ENCODE measurements at regions not wholly inside any gene's neighbourhood (a gene's known extent, or its start where the extent isn't known, plus 50 kb on each side); places are given as distances from the start of the nearest gene placed in this dataset.

DNA sequence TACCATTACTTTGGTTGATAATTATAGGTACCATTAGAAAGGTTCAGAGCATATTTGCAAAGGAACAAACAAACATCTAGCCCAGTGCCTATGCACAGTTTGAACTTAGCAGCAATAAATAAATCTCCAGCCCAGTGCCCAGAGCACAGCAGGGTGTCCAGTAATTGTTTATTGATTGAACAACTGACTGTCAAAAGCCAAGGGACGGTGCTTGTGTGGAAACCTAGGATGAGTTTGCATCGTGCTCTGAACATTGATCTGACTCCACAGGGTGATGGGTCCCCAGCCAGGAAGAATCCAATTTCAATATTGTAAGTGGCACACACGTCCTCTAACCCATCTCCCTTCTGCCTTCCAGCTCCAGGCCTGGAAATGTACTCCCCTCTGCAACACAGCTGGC is 625.5 kb upstream of the C16orf82 start:
- H3K36me3 ChIP-seq (ENCODE audit: control insufficient read depth, insufficient read depth, low read length): no peaks in the 10 kb centered on the region

DNA sequence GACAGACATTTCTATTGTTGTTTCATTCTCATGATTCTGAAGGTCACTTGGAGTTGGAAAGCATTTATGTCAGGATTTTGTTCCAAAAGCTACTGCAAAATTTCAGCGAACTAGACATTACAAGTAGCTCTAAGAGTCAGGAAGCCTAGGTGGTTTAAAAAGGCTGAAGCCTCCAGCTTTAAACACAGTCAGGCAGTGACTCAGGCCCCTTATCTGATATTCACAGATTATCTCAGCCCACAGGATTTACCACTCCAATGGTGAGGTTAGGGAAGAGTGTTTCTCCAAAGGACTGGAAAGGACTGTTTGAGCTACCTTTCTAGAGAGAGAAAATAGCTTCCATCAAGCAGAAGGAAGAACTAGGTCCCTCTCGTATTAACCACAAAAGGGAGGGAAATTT is 624.4 kb upstream of the C16orf82 start:
- Histone ChIP-seq H3K4me3 (ENCODE audit: low read depth, low read length) (no peak overlapping the region), H3K27me3 (ENCODE audit: control insufficient read depth, insufficient read depth, low read length) (no peaks in the 10 kb centered on the region)

More for the DNA sequence above, 625.5 kb upstream of the C16orf82 start:
- Histone ChIP-seq H3K4me3 (ENCODE audit: low read depth, low read length) (no peak overlapping the region), H3K27me3 (ENCODE audit: control insufficient read depth, insufficient read depth, low read length) (no peaks in the 10 kb centered on the region)
- no peak for DNase-seq (ENCODE audit: low read depth)
- TF ChIP-seq, protein P1, sequence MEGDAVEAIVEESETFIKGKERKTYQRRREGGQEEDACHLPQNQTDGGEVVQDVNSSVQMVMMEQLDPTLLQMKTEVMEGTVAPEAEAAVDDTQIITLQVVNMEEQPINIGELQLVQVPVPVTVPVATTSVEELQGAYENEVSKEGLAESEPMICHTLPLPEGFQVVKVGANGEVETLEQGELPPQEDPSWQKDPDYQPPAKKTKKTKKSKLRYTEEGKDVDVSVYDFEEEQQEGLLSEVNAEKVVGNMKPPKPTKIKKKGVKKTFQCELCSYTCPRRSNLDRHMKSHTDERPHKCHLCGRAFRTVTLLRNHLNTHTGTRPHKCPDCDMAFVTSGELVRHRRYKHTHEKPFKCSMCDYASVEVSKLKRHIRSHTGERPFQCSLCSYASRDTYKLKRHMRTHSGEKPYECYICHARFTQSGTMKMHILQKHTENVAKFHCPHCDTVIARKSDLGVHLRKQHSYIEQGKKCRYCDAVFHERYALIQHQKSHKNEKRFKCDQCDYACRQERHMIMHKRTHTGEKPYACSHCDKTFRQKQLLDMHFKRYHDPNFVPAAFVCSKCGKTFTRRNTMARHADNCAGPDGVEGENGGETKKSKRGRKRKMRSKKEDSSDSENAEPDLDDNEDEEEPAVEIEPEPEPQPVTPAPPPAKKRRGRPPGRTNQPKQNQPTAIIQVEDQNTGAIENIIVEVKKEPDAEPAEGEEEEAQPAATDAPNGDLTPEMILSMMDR (IDR thresholded peaks at IDR 0.05; ENCODE audit: insufficient read depth, low read length, poor library complexity, severe bottlenecking): no peak

DNA sequence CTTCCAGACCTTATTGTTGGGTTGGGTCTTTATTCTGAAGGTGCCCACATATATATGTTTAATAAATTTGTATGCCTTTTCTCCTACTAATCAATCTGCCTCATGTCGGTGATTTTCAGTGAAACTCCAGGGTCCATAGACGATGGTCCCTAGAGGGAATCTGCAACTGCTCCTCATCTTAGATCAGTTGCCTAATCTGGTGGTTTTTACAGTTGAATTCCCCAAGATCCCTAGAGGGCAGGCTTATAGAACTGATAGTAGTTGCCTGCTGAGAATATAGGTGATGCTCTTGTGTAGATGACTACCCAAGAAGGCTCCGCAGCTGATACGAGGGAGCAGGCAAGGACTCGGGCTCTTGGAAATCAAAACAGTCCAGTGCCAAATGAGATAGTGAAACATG is 619.2 kb upstream of the C16orf82 start:
- TF ChIP-seq, protein P1 (IDR thresholded peaks at IDR 0.05; ENCODE audit: insufficient read depth, low read length, poor library complexity, severe bottlenecking): no peak
- no peaks in the 10 kb centered on the region for H3K36me3 ChIP-seq (ENCODE audit: control insufficient read depth, insufficient read depth, low read length)
- DNase-seq (ENCODE audit: low read depth): no peak
- H3K4me3 ChIP-seq (ENCODE audit: low read depth, low read length): no peak overlapping the region
- H3K27me3 ChIP-seq (ENCODE audit: control insufficient read depth, insufficient read depth, low read length): no peaks in the 10 kb centered on the region

More for the DNA sequence above, 624.4 kb upstream of the C16orf82 start:
- H3K36me3 ChIP-seq (ENCODE audit: control insufficient read depth, insufficient read depth, low read length): no peaks in the 10 kb centered on the region
- DNase-seq (ENCODE audit: low read depth): no peak
- TF ChIP-seq, protein P1 (IDR thresholded peaks at IDR 0.05; ENCODE audit: insufficient read depth, low read length, poor library complexity, severe bottlenecking): no peak

DNA sequence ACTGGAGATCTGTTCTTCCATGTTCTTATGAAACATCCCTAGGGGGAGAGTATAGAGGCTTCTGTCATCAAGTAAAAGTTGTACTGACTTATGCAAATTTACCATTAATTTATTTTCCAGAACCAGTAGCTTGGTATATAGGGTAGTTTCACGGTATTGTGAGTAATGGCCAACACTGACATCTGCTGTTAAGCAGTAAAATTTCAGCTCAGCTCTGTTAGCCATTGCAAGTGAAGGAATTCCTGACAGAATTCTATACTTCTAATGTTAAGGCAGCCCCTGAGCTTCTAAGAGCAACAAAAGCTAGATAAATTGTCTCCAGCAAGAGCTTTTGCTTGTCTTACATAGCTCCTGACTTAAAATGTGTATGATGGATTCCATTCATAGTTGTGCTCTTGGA is 613.5 kb upstream of the C16orf82 start:
- Histone ChIP-seq H3K36me3 (ENCODE audit: control insufficient read depth, insufficient read depth, low read length) (no peaks in the 10 kb centered on the region), H3K27me3 (ENCODE audit: control insufficient read depth, insufficient read depth, low read length) (no peaks in the 10 kb centered on the region), H3K4me3 (ENCODE audit: low read depth, low read length) (no peak overlapping the region)
- TF ChIP-seq, protein P1 (IDR thresholded peaks at IDR 0.05; ENCODE audit: insufficient read depth, low read length, poor library complexity, severe bottlenecking): no peak
- DNase-seq (ENCODE audit: low read depth): no peak

DNA sequence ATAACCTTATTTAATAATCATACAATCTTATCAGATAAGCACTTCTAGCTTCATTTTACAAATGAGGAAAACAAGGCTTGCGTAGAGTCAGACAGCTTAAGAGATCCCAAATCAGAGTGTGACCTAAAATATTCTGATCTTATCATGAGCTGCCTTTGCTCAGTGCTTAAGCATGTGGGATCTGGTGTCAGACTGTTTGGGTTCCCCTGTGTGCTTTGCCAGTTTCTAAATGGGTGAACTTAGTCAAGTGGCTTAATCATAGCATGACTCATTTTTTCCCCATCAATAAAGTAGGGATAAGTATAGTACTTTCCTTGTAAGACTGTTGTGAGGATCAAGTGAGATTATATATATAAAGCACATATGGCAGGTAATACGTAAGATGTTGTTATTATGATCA is 612.6 kb upstream of the C16orf82 start:
- DNase-seq (ENCODE audit: low read depth): no peak
- H3K36me3 ChIP-seq (ENCODE audit: control insufficient read depth, insufficient read depth, low read length): no peaks in the 10 kb centered on the region
- TF ChIP-seq, protein P1 (IDR thresholded peaks at IDR 0.05; ENCODE audit: insufficient read depth, low read length, poor library complexity, severe bottlenecking): no peak

GRCh38 chr16:26456074-26456473 is 610.7 kb upstream of the C16orf82 start:
- TF ChIP-seq, protein P1 (IDR thresholded peaks at IDR 0.05; ENCODE audit: insufficient read depth, low read length, poor library complexity, severe bottlenecking): no peak
- H3K27me3 ChIP-seq (ENCODE audit: control insufficient read depth, insufficient read depth, low read length): no peaks in the 10 kb centered on the region
- no peak overlapping the region for H3K4me3 ChIP-seq (ENCODE audit: low read depth, low read length)
- DNase-seq (ENCODE audit: low read depth): no peak
- no peaks in the 10 kb centered on the region for H3K36me3 ChIP-seq (ENCODE audit: control insufficient read depth, insufficient read depth, low read length)

More for the DNA sequence above, 612.6 kb upstream of the C16orf82 start:
- Histone ChIP-seq H3K27me3 (ENCODE audit: control insufficient read depth, insufficient read depth, low read length) (no peaks in the 10 kb centered on the region), H3K4me3 (ENCODE audit: low read depth, low read length) (no peak overlapping the region)
